ENCODE measurements at regions not wholly inside any gene's neighbourhood (a gene's known extent, or its start where the extent isn't known, plus 50 kb on each side); places are given as distances from the start of the nearest gene placed in this dataset.
"Not testable (repeated sequence)": the region's sequence is repeated elsewhere in the genome, so short reads cannot be mapped to it uniquely, and the experiment has no call there.

DNA sequence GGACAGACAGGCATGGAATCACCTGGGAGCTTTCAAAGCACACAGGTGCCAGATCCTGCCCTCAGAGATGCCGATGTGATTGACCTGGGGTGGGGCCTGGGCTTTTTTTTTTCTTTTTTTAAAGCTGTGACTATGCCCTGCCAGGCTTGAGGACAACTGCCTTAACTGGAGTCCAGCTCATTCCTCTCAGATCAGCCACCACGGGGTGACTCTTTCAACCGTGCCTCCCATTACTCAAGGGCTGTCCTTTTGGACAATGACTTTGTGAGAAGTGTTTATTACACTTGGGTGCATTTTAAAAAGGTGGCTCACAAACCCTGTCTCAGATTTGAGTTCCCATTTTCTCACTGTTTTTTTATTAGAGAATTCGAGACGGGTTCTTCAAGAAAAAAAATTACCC lies 57.1 kb upstream of the RALY start:
- ATAC-seq = no peak
- no peak for TF ChIP-seq POLR2A (IDR thresholded peaks at IDR 0.05)
- TF ChIP-seq, protein P1, sequence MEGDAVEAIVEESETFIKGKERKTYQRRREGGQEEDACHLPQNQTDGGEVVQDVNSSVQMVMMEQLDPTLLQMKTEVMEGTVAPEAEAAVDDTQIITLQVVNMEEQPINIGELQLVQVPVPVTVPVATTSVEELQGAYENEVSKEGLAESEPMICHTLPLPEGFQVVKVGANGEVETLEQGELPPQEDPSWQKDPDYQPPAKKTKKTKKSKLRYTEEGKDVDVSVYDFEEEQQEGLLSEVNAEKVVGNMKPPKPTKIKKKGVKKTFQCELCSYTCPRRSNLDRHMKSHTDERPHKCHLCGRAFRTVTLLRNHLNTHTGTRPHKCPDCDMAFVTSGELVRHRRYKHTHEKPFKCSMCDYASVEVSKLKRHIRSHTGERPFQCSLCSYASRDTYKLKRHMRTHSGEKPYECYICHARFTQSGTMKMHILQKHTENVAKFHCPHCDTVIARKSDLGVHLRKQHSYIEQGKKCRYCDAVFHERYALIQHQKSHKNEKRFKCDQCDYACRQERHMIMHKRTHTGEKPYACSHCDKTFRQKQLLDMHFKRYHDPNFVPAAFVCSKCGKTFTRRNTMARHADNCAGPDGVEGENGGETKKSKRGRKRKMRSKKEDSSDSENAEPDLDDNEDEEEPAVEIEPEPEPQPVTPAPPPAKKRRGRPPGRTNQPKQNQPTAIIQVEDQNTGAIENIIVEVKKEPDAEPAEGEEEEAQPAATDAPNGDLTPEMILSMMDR (IDR thresholded peaks at IDR 0.05 in 4 of 5, conservative IDR thresholded peaks at IDR 0.05 in 1 of 5) = no peak
- intact Hi-C loops (cut with DNase I; ENCODE audit: low total_unique reads) = no loop called here

DNA sequence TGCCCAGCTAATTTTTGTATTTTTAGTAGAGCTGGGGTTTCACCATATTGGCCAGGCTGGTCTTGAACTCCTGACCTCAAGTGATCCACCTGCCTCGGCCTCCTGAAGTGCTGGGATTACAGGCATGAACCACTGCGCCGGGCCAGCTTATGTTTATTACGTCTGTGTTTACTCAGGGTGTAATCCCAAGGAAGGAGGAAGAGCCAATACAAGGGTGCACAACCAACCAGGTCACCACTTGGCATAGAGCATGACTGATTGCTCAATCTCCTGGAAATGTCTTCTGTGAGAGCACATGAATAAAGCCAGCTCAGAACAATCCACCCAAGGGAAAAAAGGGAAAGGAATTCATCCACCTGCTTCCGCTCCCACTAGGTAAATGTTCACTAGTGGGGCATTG lies 54.7 kb upstream of the RALY start:
- intact Hi-C loops (cut with DNase I; ENCODE audit: low total_unique reads); H3K9me3 ChIP-seq; H3K4me3 ChIP-seq; H3K27me3 ChIP-seq; H3K27ac ChIP-seq; H3K36me3 ChIP-seq; H3K4me1 ChIP-seq: not testable (repeated sequence)
- DNase-seq = peak; percentile 11 to 21
- peak; percentile 64 to 85 for ATAC-seq
- in situ Hi-C loops (cut with MboI; ENCODE audit: low sequenced_read_pairs in 4 of 4) = loop anchor here in 3 of 4 donors (10.0 to 25.0 kb wide), 2 partner anchors 123 to 126 kb away; no protein-coding TSS in a partner anchor

More for the DNA sequence above, 57.1 kb upstream of the RALY start:
- Histone ChIP-seq H3K36me3 (no peaks in the 10 kb centered on the region), H3K9me3 (no peaks in the 10 kb centered on the region), H3K27me3 (no peaks in the 10 kb centered on the region), H3K4me1 (no peaks in the 10 kb centered on the region), H3K27ac (no peak overlapping the region), H3K4me3 (no peak overlapping the region)
- DNase-seq = no peak
- in situ Hi-C loops (cut with MboI; ENCODE audit: low sequenced_read_pairs in 4 of 4) = loop anchor here in 3 of 4 donors (10.0 to 25.0 kb wide), 2 partner anchors 126 to 128 kb away; no protein-coding TSS in a partner anchor

DNA sequence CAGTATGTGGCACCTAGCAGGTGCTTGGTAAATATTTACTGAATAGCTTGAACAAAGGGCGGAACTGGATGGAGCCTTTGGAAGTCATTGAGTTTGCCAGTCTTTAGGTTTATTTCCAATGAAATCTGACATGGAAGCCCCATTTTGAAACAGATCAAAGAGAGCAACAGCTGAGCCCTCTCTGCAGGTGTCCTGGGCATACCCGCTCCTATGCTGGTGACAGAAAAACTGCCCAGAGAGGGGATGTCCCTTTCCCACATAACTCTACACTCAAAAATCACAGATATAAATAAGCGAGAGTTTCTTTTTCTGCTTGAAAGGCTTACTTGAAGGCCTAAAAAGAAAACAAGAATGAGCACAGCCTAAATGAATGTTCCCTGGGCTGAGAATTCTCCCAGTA lies 53.0 kb upstream of the RALY start:
- in situ Hi-C loops (cut with MboI; ENCODE audit: low sequenced_read_pairs in 4 of 4) = loop anchor here in 2 of 4 donors (10.0 to 25.0 kb wide), 2 partner anchors 122 to 124 kb away; no protein-coding TSS in a partner anchor

More for the DNA sequence above, 53.0 kb upstream of the RALY start:
- H3K27me3 ChIP-seq = no peaks in the 10 kb centered on the region
- intact Hi-C loops (cut with DNase I; ENCODE audit: low total_unique reads) = no loop called here
- H3K4me1 ChIP-seq = no peaks in the 10 kb centered on the region
- no peak overlapping the region for H3K4me3 ChIP-seq
- H3K9me3 ChIP-seq = no peaks in the 10 kb centered on the region
- H3K27ac ChIP-seq = no peak overlapping the region
- no peaks in the 10 kb centered on the region for H3K36me3 ChIP-seq
- no peak for ATAC-seq
- DNase-seq = no peak
- TF ChIP-seq, protein P1 (IDR thresholded peaks at IDR 0.05 in 4 of 5, conservative IDR thresholded peaks at IDR 0.05 in 1 of 5) = no peak
- no peak for TF ChIP-seq POLR2A (IDR thresholded peaks at IDR 0.05)
